WERI-Rb-1 (cell line): ENCODE measurements at regions not wholly inside any gene's neighbourhood (a gene's known extent, or its start where the extent isn't known, plus 50 kb on each side); places are given as distances from the start of the nearest gene placed in this dataset.

ENCODE experiments used
- DNase-seq: peaks from one replicate; pipeline ENCODE4 v3.0.0-alpha.2; 2020
- H3K27ac ChIP-seq: fragments of 250-450 bp; sonication (Bioruptor Pico); 2 replicates; pipeline ENCODE4 v1.5.1; 2020; ENCODE audit warnings: mild to moderate bottlenecking, moderate library complexity
- H3K27me3 ChIP-seq: fragments of 250-450 bp; sonication (Bioruptor Pico); 2 replicates; pipeline ENCODE4 v1.5.1; 2021; ENCODE audit warnings: mild to moderate bottlenecking, low read depth, moderate library complexity; ENCODE audit not compliant: insufficient read depth, severe bottlenecking
- H3K36me3 ChIP-seq: fragments of 250-450 bp; sonication (Bioruptor Pico); 2 replicates; pipeline ENCODE4 v1.5.1; 2020; ENCODE audit warnings: mild to moderate bottlenecking, moderate library complexity
- H3K4me3 ChIP-seq: 2 replicates; pipeline ENCODE4 v1.5.1; 2011; ENCODE audit warnings: low read depth, mild to moderate bottlenecking, control low read depth, low read length
- H3K9me3 ChIP-seq: fragments of 250-450 bp; sonication (Bioruptor Pico); 2 replicates; pipeline ENCODE4 v1.5.1; 2021; ENCODE audit warnings: mild to moderate bottlenecking, moderate library complexity; ENCODE audit not compliant: severe bottlenecking
- TF ChIP-seq, protein P1 (sequence below): IDR thresholded peaks from 2 replicates; pipeline ENCODE4 v1.5.1; 2011; ENCODE audit warnings: low read depth, mild to moderate bottlenecking, control low read depth, inconsistent platforms, low read length

DNA sequence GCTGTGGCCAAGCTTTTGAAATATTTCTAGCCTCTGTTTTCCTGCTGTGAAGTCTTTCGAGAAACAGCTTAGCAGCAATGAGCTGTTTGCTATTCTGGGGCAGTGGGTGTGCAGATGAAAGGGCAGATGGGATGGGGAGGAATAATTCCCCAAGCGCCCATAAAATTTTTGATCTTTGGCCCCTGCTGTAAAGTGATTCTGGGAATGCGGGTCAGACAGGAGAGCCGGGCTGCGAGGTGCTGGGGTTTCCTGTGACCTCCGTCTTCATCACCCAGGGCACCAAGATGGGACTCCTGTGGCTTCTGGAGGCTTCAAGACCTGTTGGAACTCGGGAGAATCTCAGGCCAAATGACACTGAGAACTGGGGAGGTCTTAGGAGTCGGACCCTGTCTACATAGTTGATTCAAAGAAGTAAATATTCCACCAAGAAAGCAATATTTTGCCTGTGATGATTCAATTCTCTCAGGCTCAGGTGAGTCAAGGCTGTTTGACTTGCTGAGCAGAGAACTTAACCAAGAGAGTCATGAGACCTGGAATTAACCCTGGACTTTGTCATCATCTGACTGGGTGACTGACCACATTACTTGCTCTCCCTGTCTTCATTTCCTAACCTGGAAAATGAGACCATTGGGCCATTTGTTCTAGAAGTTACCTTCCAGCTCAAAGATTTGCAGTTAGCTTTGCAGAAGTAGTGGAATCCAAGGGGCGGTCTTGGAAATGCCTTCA is 86.4 kb downstream of the POLR2M start:
- Histone ChIP-seq H3K27me3 (peaks cover 2% of the 10 kb centered on the region), H3K27ac (no peak overlapping the region), H3K4me3 (no peak overlapping the region), H3K36me3 (no peaks in the 10 kb centered on the region), H3K9me3 (no peaks in the 10 kb centered on the region)
- TF ChIP-seq, protein P1, sequence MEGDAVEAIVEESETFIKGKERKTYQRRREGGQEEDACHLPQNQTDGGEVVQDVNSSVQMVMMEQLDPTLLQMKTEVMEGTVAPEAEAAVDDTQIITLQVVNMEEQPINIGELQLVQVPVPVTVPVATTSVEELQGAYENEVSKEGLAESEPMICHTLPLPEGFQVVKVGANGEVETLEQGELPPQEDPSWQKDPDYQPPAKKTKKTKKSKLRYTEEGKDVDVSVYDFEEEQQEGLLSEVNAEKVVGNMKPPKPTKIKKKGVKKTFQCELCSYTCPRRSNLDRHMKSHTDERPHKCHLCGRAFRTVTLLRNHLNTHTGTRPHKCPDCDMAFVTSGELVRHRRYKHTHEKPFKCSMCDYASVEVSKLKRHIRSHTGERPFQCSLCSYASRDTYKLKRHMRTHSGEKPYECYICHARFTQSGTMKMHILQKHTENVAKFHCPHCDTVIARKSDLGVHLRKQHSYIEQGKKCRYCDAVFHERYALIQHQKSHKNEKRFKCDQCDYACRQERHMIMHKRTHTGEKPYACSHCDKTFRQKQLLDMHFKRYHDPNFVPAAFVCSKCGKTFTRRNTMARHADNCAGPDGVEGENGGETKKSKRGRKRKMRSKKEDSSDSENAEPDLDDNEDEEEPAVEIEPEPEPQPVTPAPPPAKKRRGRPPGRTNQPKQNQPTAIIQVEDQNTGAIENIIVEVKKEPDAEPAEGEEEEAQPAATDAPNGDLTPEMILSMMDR: no peak
- no peak for DNase-seq

- Histone ChIP-seq H3K4me3 (no peak overlapping the region), H3K36me3 (no peaks in the 10 kb centered on the region), H3K9me3 (no peaks in the 10 kb centered on the region), H3K27me3 (peaks cover 2% of the 10 kb centered on the region), H3K27ac (no peak overlapping the region)
- no peak for DNase-seq
- TF ChIP-seq, protein P1: no peak
Observed at GRCh38 chr15:57795261-57795660, 88.7 kb downstream of the POLR2M start.

GRCh38 chr15:57796146-57796545 is 89.6 kb downstream of the POLR2M start:
- Histone ChIP-seq H3K9me3 (no peaks in the 10 kb centered on the region), H3K27ac (no peak overlapping the region), H3K4me3 (no peak overlapping the region), H3K27me3 (peaks cover 2% of the 10 kb centered on the region), H3K36me3 (no peaks in the 10 kb centered on the region)
- TF ChIP-seq, protein P1: no peak
- DNase-seq: no peak

GRCh38 chr15:57797110-57797509 is 90.6 kb downstream of the POLR2M start:
- no peaks in the 10 kb centered on the region for H3K9me3 ChIP-seq
- no peak for DNase-seq
- no peak overlapping the region for H3K27ac ChIP-seq
- TF ChIP-seq, protein P1: no peak
- no peaks in the 10 kb centered on the region for H3K36me3 ChIP-seq
- no peak overlapping the region for H3K4me3 ChIP-seq
- peaks cover 2% of the 10 kb centered on the region for H3K27me3 ChIP-seq

- Histone ChIP-seq H3K27me3 (peaks cover 2% of the 10 kb centered on the region), H3K36me3 (no peaks in the 10 kb centered on the region), H3K27ac (no peak overlapping the region), H3K4me3 (no peak overlapping the region), H3K9me3 (no peaks in the 10 kb centered on the region)
- no peak for DNase-seq
- TF ChIP-seq, protein P1: no peak
Observed at GRCh38 chr15:57797568-57798267, 91.2 kb downstream of the POLR2M start.
